ENCODE measurements at regions not wholly inside any gene's neighbourhood (a gene's known extent, or its start where the extent isn't known, plus 50 kb on each side); places are given as distances from the start of the nearest gene placed in this dataset.
"Not testable (repeated sequence)": the region's sequence is repeated elsewhere in the genome, so short reads cannot be mapped to it uniquely, and the experiment has no call there.

- DNase-seq (ENCODE audit: low spot score), result no peak
These were observed 1042.8 kb downstream of the BRD1 start for GRCh38 chr22:48784701-48785503.

DNA sequence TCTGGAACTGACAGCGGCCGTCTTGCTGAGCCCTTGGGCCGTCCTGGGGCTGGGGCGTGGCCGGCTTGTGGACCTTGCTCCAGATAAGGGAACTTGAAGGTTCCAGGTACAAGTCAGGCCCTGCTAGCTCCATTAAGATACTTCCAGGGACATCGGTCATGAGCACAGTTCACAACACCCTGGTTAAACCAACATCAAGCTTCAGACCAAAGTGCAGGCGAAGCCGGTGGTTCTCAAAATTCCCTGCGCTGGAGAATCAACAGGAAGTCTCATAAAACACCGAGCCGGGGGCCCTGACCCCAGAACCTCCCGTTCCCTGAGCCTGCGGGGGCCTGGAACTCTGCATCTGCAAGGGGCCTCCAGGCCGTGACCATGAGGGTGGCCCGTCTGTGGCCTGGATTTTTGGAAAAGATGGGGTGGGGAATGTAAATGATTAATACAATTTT is 1043.8 kb downstream of the BRD1 start:
- DNase-seq (ENCODE audit: low spot score), result no peak

- DNase-seq (ENCODE audit: low spot score), result no peak
These were observed 1044.7 kb downstream of the BRD1 start for GRCh38 chr22:48782811-48783511.

GRCh38 chr22:48782326-48782725 is 1045.3 kb downstream of the BRD1 start:
- DNase-seq (ENCODE audit: low spot score), result no peak

GRCh38 chr22:48781868-48782267 is 1045.8 kb downstream of the BRD1 start:
- DNase-seq (ENCODE audit: low spot score), result no peak

DNA sequence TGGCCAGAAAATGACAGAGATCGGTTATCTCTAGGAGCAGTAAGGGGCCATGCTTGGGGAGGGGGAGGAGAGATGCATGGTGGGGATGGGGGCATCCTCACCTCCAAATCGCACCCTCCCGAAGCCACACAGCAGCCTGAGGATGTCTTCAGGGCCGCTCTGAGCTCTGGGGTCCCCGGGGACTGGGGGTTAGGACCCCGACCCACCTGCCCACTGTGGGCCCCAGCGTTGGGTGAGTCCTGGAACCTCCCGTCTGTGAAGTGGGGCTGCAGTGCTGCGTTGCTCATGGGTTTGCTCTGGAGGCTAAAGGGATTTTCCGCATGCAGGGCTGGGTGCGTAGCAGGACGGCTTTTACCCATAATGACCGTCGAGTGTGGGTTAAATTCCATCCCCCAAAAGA is 1046.3 kb downstream of the BRD1 start:
- no peak for DNase-seq (ENCODE audit: low spot score)

DNA sequence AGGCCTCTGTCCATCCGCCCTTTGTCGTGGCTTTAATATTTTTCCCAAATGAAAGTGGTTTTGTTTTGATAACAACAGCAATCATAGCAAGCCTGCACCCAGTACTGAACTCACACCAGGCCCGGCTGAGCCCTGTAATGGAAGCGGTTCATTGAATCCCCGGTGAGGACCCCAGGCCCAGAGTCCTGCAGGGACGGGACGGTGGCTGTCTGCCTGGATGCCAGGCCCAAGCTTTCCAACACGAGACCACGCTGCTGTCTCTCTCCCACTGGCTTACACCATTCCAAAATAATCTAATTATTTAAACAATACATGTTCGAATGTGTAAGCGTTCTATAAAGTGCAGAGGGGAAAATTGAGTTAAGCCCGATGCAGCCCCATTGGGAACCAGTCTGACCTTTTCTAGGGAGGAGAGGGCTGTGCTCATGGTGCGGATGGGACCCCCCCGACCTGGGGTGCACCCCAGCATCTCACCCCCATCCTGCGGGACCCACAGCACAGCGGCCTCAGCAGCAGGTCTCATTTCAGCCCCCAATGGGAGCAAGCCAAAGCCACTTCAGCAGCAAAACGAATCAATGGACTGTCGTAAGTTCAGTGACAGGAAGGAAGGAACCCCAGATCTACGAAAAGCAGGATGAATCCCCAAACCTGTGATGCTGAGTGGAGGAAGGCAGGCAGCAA is 1046.9 kb downstream of the BRD1 start:
- no peak for DNase-seq (ENCODE audit: low spot score)

- DNase-seq (ENCODE audit: low spot score), result no peak
These were observed 1047.7 kb downstream of the BRD1 start for GRCh38 chr22:48779661-48780596.

DNA sequence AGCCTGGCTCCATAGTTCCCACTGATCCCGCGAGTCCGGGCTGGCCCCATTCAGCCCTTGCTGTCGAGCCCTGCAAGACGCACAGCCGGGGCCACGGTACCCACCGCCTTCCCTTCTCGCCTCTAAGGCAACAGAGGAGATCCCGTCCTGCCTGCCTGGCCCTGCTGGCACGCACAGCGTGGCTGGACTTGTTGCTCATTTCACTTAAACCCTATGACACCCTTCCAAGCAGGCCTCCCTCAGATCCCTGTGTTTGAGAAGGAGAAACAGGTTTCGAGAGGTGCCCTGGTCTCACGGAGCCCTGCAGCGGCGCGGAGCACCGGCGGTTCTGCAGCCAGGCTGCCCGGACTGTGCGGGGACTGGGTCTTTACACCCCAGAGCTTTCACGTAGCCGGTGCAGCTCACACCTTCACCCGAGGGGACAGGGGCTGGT is 1048.4 kb downstream of the BRD1 start:
- no peak for DNase-seq (ENCODE audit: low spot score)

DNA sequence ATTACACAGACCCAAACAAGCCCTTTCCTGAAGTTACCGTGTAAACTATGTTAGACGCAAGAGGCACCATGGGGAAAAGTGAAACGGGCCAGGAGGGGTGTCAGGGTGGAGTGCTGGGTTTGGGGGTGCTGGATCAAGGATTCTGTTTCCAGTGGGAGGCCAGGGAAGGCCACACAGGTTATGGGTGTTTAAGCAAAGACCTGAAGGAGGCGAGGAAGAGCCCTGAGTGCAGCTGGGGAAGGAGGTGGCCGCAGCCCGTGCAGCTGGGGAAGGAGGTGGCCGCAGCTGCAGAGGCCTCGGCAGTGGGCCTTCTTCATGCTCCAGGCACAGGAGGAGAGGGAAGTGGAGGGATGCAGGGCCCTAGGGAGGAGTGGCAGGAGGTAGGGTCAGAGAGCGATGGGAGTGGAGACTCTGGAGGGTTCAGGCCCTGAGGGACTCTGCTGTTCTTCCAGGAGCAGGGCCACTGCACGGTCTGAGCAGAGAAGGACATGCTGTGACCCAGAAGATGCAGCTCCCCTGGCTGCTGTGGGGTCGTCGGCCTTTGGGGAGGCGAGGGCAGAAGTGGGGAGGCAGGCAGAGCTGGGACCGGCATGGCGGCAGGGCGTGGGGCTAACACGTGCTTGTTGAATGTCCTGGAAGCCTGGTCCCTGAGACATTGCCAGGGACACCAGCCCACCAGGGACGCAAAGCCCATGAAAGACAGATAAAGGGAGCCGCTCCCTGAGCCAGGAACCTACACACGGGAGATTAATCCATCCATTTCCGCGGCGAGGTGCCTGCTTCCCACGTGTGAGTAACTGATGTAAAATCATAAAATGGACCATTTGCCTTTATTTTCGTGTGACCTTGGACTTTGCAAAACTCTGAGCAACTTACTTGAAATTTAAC is 1049.1 kb downstream of the BRD1 start:
- DNase-seq (ENCODE audit: low spot score), result no peak

- no peak for DNase-seq (ENCODE audit: low spot score)
These were observed 1055.3 kb downstream of the BRD1 start for GRCh38 chr22:48772286-48772907.

GRCh38 chr22:48765595-48765994 is 1062.1 kb downstream of the BRD1 start:
- no peak for DNase-seq (ENCODE audit: low spot score)

DNA sequence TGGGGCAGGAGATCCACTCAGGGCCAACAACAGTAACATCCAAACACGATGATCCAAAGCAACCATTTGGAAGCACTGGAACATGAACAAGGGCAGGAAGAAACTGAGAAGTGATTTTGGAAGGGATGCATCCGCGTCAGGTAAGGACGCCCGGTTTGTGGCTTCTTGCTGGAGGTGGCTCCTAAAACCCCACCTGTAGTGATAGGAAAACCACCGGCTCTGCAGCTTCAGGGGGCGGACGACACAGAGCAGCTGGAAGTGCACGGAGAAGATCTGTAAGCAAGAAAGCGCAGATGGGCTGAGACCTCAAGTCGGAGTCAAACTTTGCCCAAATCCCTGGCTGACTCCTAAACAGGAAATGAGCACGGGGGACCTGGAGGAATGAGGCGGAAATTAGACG is 1066.1 kb downstream of the BRD1 start:
- DNase-seq (ENCODE audit: low spot score), result no peak

GRCh38 chr22:48760481-48761390 is 1066.9 kb downstream of the BRD1 start:
- DNase-seq (ENCODE audit: low spot score), result no peak

GRCh38 chr22:48758881-48759875 is 1068.5 kb downstream of the BRD1 start:
- no peak for DNase-seq (ENCODE audit: low spot score)

GRCh38 chr22:48757985-48758561 is 1069.6 kb downstream of the BRD1 start:
- no peak for DNase-seq (ENCODE audit: low spot score)

DNA sequence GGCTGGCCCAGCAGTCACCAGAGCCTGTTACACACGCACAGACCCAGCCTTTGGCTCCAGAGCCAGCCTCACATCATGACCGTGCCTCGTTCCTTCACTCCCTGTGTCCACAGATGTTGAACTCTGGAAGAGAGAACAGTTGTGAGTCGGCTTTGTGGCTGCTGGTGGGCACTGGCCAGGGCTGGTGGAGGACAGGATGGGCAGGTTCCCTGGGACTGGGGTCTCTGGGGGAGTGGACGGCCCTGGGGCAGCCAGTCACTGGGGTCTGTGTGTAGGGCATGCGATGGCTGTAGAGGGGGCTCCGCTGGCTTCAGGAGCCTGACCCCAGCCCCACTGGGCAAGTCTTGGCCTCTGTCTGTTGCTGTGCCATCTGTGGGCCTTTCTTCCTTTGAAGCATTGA is 1070.1 kb downstream of the BRD1 start:
- no peak for DNase-seq (ENCODE audit: low spot score)

- not testable (repeated sequence) for DNase-seq (ENCODE audit: low spot score)
These were observed 1070.5 kb downstream of the BRD1 start for GRCh38 chr22:48757135-48757534.

All from CD4-positive, alpha-beta T cell treated with Interleukin-2 at 100 ng/mL for 4 hours (primary cell).